OCI-LY7 (cell line): ENCODE measurements at regions not wholly inside any gene's neighbourhood (a gene's known extent, or its start where the extent isn't known, plus 50 kb on each side); places are given as distances from the start of the nearest gene placed in this dataset.

ENCODE experiments used
- BruUV-seq: library from RNA; stranded (reverse); fragments of 400-500 nt; replicated peaks from 2 replicates; lab custom pipeline; 2021; lab: Mats Ljungman, UMichigan
- CTCF ChIA-PET: fragments of 300-600 bp; sonication (Branson Sonifier 250); formaldehyde crosslinking; loops from one replicate; lab custom pipeline; 2022; ENCODE audit warnings: antibody characterized with exemption; ENCODE audit not compliant: unreplicated experiment; lab: Charles Lee
- POLR2A ChIA-PET: fragments of 300-600 bp; sonication (Branson Sonifier 250); formaldehyde crosslinking; loops from one replicate; lab custom pipeline; 2022; ENCODE audit warnings: antibody characterized with exemption; lab: Charles Lee
- DNase-seq: peaks from one replicate; pipeline ENCODE4 v3.0.0-alpha.2; 2015; ENCODE audit warnings: low spot score
- H2AFZ ChIP-seq: fragments of 200-600 bp; sonication (generic), shearing (Covaris generic); 2 replicates; pipeline ENCODE4 v1.6.1; 2014; ENCODE audit warnings: mild to moderate bottlenecking, antibody characterized with exemption, low read length, moderate library complexity
- H3K27ac ChIP-seq: fragments of 200-600 bp; sonication (generic); 2 replicates; pipeline ENCODE4 v1.5.1; 2014; ENCODE audit warnings: mixed run types, low read depth, mild to moderate bottlenecking, moderate library complexity, low read length, inconsistent platforms; ENCODE audit not compliant: poor library complexity, severe bottlenecking
- H3K36me3 ChIP-seq: fragments of 200-600 bp; sonication (generic); 2 replicates; pipeline ENCODE4 v1.6.1; 2014; ENCODE audit warnings: mild to moderate bottlenecking, antibody characterized with exemption, low read length, moderate library complexity, mixed read lengths; ENCODE audit not compliant: insufficient read depth
- H3K4me1 ChIP-seq: fragments of 200-600 bp; sonication (generic); 2 replicates; pipeline ENCODE4 v1.5.1; 2014; ENCODE audit warnings: mild to moderate bottlenecking, low read length; ENCODE audit not compliant: insufficient read depth, poor library complexity, severe bottlenecking
- H3K4me2 ChIP-seq: fragments of 200-600 bp; sonication (generic); 2 replicates; pipeline ENCODE4 v1.6.1; 2014; ENCODE audit warnings: mild to moderate bottlenecking, low read length
- H3K4me3 ChIP-seq: fragments of 200-600 bp; sonication (generic); 2 replicates; pipeline ENCODE4 v1.5.1; 2014; ENCODE audit warnings: mild to moderate bottlenecking, low read depth, low read length; ENCODE audit not compliant: poor library complexity, severe bottlenecking
- H3K79me2 ChIP-seq: fragments of 200-600 bp; sonication (generic); 2 replicates; pipeline ENCODE4 v1.6.1; 2016; ENCODE audit warnings: low read depth, mild to moderate bottlenecking, low read length, moderate library complexity, mixed read lengths; ENCODE audit not compliant: insufficient read depth
- H3K9me2 ChIP-seq: fragments of 200-600 bp; sonication (generic); 2 replicates; pipeline ENCODE4 v1.6.1; 2016; ENCODE audit warnings: mild to moderate bottlenecking, low read length, mixed read lengths; ENCODE audit not compliant: insufficient read depth
- H3K9me3 ChIP-seq: fragments of 200-600 bp; sonication (generic); 2 replicates; pipeline ENCODE4 v1.6.1; 2014; ENCODE audit warnings: mild to moderate bottlenecking, mixed run types, low read length, mixed read lengths
- H4K20me1 ChIP-seq: fragments of 200-600 bp; sonication (generic); 2 replicates; pipeline ENCODE4 v1.6.1; 2014; ENCODE audit warnings: mild to moderate bottlenecking, antibody characterized with exemption, low read length, moderate library complexity, mixed read lengths; ENCODE audit not compliant: insufficient read depth
- EZH2phosphoT487 ChIP-seq: fragments of 200-600 bp; sonication (generic); IDR thresholded peaks from 2 replicates; pipeline ENCODE4 v1.6.1; 2018; ENCODE audit warnings: low read depth, borderline replicate concordance, mild to moderate bottlenecking, mixed run types, antibody characterized with exemption, low read length, moderate library complexity, mixed read lengths
- intact Hi-C: fragments of 100-400 bp; cut with micrococcal nuclease; formaldehyde crosslinking; loops from one replicate; pipeline ENCODE4 v1.10.0; 2022; ENCODE audit not compliant: unreplicated experiment
- TF ChIP-seq, protein P1 (sequence below): fragments of 200-600 bp; sonication (generic); conservative IDR thresholded peaks from 2 replicates; pipeline ENCODE4 v1.5.1; 2014; ENCODE audit warnings: mild to moderate bottlenecking, antibody characterized with exemption, low read length, moderate library complexity, mixed read lengths

- H3K4me3 ChIP-seq: no peak overlapping the region
- no peak overlapping the region for H3K4me2 ChIP-seq
- ChIA-PET CTCF (no interaction called here), POLR2A (no interaction called here)
- H3K9me2 ChIP-seq: no peaks in the 10 kb centered on the region
- TF ChIP-seq, protein P1, sequence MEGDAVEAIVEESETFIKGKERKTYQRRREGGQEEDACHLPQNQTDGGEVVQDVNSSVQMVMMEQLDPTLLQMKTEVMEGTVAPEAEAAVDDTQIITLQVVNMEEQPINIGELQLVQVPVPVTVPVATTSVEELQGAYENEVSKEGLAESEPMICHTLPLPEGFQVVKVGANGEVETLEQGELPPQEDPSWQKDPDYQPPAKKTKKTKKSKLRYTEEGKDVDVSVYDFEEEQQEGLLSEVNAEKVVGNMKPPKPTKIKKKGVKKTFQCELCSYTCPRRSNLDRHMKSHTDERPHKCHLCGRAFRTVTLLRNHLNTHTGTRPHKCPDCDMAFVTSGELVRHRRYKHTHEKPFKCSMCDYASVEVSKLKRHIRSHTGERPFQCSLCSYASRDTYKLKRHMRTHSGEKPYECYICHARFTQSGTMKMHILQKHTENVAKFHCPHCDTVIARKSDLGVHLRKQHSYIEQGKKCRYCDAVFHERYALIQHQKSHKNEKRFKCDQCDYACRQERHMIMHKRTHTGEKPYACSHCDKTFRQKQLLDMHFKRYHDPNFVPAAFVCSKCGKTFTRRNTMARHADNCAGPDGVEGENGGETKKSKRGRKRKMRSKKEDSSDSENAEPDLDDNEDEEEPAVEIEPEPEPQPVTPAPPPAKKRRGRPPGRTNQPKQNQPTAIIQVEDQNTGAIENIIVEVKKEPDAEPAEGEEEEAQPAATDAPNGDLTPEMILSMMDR: no peak
- no peak for TF ChIP-seq EZH2phosphoT487
- intact Hi-C loops: no loop called here
- H3K36me3 ChIP-seq: no peaks in the 10 kb centered on the region
- no peak overlapping the region for H2AFZ ChIP-seq
- no peaks in the 10 kb centered on the region for H4K20me1 ChIP-seq
- no peak overlapping the region for H3K27ac ChIP-seq
- no peaks in the 10 kb centered on the region for H3K79me2 ChIP-seq
- H3K9me3 ChIP-seq: no peaks in the 10 kb centered on the region
- no TSS peak for BruUV-seq
- DNase-seq: no peak
- H3K4me1 ChIP-seq: no peaks in the 10 kb centered on the region
Observed at GRCh38 chr18:7470101-7470500, 97.0 kb upstream of the PTPRM start.

- no peak overlapping the region for H3K4me3 ChIP-seq
- H3K9me3 ChIP-seq: no peaks in the 10 kb centered on the region
- BruUV-seq: no TSS peak
- POLR2A ChIA-PET: no interaction called here
- H3K79me2 ChIP-seq: no peaks in the 10 kb centered on the region
- H3K4me1 ChIP-seq: no peaks in the 10 kb centered on the region
- no peak overlapping the region for H3K27ac ChIP-seq
- no peak overlapping the region for H3K4me2 ChIP-seq
- DNase-seq: no peak
- no peaks in the 10 kb centered on the region for H4K20me1 ChIP-seq
- CTCF ChIA-PET: no interaction called here
- intact Hi-C loops: no loop called here
- H3K36me3 ChIP-seq: no peaks in the 10 kb centered on the region
- no peak overlapping the region for H2AFZ ChIP-seq
- no peak for TF ChIP-seq EZH2phosphoT487
- TF ChIP-seq, protein P1: no peak
- H3K9me2 ChIP-seq: no peaks in the 10 kb centered on the region
Observed at GRCh38 chr18:7470503-7470902, 96.6 kb upstream of the PTPRM start.

- H3K4me2 ChIP-seq: no peak overlapping the region
Observed at GRCh38 chr18:7476386-7476785, 90.7 kb upstream of the PTPRM start.

More at GRCh38 chr18:7476386-7476785, 90.7 kb upstream of the PTPRM start:
- no peak overlapping the region for H3K27ac ChIP-seq
- no peak for TF ChIP-seq EZH2phosphoT487
- TF ChIP-seq, protein P1: no peak
- BruUV-seq: no TSS peak
- no peaks in the 10 kb centered on the region for H3K4me1 ChIP-seq
- ChIA-PET POLR2A (interaction anchor here (0.5 kb wide), 1 partner anchor 13 kb away, joined by 5 read pairs; no protein-coding TSS in a partner anchor), CTCF (no interaction called here)
- H3K9me2 ChIP-seq: no peaks in the 10 kb centered on the region
- H4K20me1 ChIP-seq: no peaks in the 10 kb centered on the region
- no peak for DNase-seq
- no peaks in the 10 kb centered on the region for H3K36me3 ChIP-seq
- no peaks in the 10 kb centered on the region for H3K9me3 ChIP-seq
- intact Hi-C loops: no loop called here
- no peaks in the 10 kb centered on the region for H3K79me2 ChIP-seq
- H2AFZ ChIP-seq: no peak overlapping the region
- H3K4me3 ChIP-seq: no peak overlapping the region
